NCI-H524 treated with DMSO at 0.1 percent for 48 hours (cell line): ENCODE measurements at regions not wholly inside any gene's neighbourhood (a gene's known extent, or its start where the extent isn't known, plus 50 kb on each side); places are given as distances from the start of the nearest gene placed in this dataset.

Experiments used
- DNase-seq: peaks from one replicate; lab custom pipeline; 2025; lab: John Stamatoyannopoulos, UW

GRCh38 chr1:185501099-185501498 lies 184.1 kb upstream of the IVNS1ABP start:
- DNase-seq, result no peak

- DNase-seq, result no peak
Observed at GRCh38 chr1:185500001-185500626, 183.1 kb upstream of the IVNS1ABP start.

DNA sequence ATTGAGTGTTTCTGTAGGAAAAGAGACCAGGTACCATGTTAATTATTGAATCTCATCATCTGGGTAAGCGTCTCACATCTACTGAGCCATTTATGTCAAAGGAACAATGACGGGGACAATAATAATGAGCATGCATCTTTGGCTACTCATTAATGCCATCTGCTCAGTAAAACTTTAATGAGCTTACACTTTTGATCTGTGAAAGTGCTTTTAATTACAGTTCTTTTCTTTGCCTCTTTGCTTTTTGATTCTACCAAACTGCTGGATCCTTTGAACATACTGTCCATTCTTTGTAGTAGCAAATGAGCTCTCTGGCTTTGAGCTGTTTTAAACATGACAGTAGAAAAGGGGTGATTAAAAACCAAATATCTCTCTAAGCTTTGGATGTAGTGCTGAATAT lies 181.2 kb upstream of the IVNS1ABP start:
- DNase-seq, result peak; percentile 55

DNA sequence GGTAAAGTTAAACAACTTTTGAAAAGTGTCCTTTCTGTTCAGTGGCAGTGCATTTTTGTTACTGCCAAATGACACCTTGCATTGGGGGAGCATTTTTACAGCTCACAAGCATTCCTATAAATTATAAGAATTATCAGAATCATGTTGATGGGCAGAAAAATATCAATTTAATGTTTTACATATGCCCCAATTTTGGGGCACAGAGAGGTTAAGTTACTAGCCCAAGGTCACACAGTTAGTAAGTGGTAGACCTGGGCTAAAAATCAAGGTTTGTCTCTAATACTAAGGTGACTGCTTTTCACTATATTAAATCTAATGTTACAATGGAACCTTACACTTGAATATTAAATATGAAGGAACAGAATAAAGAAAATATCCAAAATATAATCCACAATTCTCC lies 180.1 kb upstream of the IVNS1ABP start:
- DNase-seq, result no peak

- peak; percentile 30 for DNase-seq
Observed at GRCh38 chr1:185495898-185496297, 178.9 kb upstream of the IVNS1ABP start.

DNA sequence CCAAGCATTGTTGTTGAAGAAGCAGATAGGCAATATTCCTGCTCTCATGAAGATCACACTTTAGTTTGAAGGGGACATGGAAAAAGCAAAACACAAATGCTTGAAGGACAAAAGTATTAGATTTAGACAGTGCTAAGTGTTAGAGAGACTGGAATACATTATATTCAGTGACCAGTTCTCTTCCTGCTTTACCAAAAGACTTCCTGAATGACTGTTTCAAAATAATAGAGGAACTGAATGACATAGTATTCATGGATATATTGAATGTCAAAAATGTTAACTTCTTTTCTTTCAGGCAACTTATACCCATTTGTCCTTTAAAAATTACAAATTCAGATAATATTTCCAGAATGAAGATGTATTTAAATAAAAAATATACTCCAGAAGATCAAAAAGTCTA lies 178.0 kb upstream of the IVNS1ABP start:
- no peak for DNase-seq

DNA sequence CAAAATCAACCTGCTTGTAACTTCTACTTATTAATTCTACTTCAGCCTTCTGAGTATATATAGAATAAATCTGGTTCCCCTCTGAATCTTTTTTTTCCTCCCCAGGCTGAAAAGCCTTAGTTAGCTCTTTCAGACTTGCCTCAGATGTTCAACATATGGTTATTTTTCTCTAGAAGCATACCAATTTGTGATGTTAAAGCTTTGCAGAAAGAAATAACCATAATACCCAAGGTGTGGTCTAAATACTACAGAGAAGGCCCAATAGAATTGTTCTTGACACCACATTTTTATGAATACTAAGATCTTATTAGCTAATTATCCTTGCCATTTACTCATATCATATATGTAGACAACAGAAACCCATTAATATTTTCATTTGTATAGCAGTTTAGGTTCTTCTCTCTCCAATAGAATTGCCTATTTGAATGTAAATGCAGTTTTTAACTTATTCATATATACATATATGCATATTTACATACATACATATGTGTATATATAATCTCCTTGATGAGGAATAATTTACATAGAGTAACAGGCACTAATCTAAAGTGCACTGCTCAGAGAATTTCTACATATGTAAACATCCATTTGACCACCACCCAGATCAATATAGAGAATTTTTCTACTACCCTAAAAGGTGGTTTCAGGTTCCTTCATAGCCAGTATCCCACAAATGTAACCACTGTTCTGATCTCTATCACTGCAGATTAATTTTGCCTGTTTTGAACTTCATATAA lies 175.2 kb upstream of the IVNS1ABP start:
- DNase-seq, result no peak

GRCh38 chr1:185491604-185492003 lies 174.6 kb upstream of the IVNS1ABP start:
- no peak for DNase-seq

- no peak for DNase-seq
Observed at GRCh38 chr1:185490924-185491323, 173.9 kb upstream of the IVNS1ABP start.

DNA sequence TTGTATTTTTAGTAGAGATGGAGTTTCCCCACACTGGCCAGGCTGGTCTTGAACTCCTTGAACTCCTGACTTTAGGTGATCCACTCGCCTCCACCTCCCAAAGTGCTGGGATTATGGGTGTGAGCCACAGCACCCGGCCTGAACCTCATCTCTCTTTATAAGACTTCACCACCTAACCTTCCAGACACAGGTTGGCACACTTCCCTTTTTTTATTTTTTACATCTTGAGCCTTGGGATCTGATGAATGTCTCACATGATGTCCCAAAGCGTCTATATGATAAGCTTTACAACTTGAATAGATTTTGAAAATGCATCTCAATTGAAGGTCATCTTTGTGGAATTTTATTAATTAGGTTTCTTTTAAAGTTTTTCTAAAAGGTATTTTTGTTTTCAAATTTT lies 172.4 kb upstream of the IVNS1ABP start:
- no peak for DNase-seq

GRCh38 chr1:185488808-185489207 lies 171.8 kb upstream of the IVNS1ABP start:
- no peak for DNase-seq

GRCh38 chr1:185487936-185488335 lies 170.9 kb upstream of the IVNS1ABP start:
- no peak for DNase-seq

DNA sequence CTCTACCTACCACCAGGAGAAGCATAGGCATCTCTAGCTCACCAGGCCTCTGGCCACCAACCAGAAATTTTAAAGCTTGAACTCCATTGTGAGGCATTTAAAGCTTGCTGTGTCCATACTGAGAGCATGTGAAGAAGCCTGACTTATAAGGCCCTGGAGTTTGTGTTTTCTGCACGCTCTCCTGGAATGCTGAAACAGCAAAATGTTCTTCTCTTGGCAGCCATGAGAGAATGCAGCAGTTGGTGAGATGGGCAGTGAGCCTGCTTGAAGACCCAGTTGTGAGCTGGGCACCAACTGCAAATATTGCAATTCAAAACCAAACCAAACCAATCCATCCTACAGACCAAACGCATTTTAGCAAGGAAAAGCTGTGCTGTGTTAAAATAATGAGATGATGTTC lies 170.0 kb upstream of the IVNS1ABP start:
- no peak for DNase-seq

DNA sequence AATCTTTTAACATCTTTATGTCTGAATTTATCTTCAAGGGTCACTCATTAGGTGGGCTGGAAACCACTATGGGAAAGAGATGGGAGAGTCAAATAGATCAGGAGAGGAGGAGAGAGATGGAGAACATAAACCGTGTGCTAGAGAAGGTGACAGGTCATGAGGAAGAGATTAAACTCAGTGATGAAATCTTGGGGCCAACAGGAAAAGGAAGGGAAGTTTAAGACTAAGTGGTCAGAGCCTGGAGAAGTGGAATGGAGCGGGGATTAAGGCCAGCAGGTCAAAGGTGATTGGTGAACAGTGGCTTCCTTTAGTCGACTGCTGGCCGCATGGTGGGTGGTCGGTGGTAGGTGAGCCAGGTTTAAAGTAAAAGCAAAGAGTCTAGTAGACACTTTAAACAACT lies 169.3 kb upstream of the IVNS1ABP start:
- no peak for DNase-seq

- peak; percentile 97 for DNase-seq
Observed at GRCh38 chr1:185483664-185484450, 166.8 kb upstream of the IVNS1ABP start.

GRCh38 chr1:185483217-185483616 lies 166.2 kb upstream of the IVNS1ABP start:
- no peak for DNase-seq

DNA sequence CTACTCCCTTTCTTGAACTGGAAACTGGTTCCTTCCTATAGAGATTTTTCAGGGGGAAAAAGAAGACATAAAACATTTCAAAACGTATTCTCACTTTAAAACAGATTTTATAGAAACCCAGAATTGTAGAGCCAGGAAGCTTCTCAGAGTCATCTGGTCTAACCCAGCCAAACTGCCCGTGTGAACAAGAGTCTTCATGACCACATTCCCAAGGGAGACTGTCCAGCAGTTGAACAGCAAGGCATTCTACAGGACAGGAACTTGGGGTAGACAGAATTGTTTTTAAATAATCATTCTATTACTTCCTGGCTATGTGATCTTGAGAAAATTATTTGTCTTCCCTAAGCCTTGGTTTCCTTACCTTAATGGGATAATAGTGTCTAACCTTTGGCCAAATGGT lies 163.5 kb upstream of the IVNS1ABP start:
- no peak for DNase-seq

GRCh38 chr1:185479796-185480195 lies 162.8 kb upstream of the IVNS1ABP start:
- DNase-seq, result peak; percentile 52

DNA sequence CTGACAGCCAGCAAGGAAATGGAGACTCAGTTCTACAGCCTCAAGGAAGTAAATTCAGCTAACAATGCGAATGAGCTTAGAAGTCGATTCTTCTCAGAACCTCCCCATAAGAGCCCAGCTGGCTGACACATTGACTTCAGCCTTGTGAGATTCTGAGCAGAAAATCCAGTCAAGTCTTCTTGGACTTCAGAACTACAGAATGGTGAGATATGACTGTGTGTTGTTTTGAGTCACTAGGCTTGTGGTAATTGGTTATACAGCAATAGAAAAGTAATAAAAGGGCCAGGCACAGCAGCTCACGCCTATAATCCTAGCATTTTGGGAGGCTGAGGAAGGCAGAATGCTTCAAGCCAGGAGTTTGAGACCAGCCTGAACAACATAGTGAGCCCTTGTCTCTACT lies 161.8 kb upstream of the IVNS1ABP start:
- DNase-seq, result no peak

DNA sequence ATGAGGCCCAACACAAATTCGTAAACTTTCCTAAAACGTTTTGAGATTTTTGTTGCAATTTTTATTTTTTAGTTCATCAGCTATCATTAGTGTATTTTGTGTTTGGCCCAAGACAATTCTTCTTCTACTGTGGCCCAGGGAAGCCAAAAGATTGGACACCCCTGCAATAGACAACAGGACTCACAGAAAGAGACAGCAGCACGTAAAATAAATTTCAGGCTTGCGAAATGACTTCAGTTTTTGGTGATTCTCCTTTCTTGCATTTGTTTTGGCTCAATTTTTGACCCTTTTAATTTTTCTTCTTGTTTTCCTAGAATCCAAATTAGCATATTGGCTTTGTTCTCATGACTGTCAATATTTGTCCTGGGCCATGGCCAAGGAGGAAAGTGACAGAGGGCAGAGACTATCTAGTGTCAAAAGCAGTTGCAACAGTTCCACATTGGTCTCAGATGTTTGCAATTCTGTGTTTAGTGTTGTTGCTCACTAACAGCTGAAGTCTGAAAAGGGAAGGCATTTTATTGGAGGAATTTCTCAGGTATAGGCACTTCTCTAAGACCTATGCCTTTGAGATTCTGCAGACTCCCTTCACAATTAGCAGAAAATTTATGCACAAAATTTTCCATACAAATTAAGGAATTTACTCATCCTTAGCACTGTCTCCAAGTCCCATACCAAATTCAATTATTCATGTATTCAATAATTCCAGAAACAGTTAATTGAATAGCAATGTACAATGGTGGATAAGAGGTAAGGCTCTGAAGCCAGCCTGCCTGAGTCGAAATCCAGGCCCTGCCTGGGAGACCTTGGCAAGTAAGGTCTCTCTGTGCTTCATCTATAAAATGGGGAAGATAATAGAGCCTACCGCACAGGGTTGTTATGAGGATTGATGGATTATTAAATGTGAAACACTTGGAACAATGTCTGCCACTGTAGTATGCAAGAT lies 160.9 kb upstream of the IVNS1ABP start:
- no peak for DNase-seq

- no peak for DNase-seq
Observed at GRCh38 chr1:185474440-185475149, 157.6 kb upstream of the IVNS1ABP start.
